ENCODE measurements at regions not wholly inside any gene's neighbourhood (a gene's known extent, or its start where the extent isn't known, plus 50 kb on each side); places are given as distances from the start of the nearest gene placed in this dataset.

- DNase-seq (ENCODE audit: low read depth), result no peak
These were observed 61.8 kb upstream of the AHR start for GRCh38 chr7:17236603-17237002.

DNA sequence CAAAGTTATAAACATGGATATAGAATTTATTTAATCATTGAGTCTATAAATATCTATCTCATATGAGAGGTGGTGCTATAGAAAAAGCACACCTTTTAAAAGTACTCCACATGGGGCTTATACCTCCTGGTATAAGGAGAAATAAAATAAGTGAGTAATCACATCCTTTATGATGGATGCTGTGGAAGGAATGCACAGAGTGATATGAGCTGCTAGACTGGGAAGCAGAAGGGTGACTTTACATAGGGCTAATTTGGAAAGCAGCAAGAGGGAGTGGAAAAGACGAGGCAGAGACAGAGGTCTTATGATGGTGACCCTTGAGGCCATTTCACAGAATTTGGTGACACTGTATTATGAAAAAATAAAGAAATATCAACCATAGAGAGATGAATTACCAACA, 59.4 kb upstream of the AHR start:
- DNase-seq (ENCODE audit: low read depth), result no peak

DNA sequence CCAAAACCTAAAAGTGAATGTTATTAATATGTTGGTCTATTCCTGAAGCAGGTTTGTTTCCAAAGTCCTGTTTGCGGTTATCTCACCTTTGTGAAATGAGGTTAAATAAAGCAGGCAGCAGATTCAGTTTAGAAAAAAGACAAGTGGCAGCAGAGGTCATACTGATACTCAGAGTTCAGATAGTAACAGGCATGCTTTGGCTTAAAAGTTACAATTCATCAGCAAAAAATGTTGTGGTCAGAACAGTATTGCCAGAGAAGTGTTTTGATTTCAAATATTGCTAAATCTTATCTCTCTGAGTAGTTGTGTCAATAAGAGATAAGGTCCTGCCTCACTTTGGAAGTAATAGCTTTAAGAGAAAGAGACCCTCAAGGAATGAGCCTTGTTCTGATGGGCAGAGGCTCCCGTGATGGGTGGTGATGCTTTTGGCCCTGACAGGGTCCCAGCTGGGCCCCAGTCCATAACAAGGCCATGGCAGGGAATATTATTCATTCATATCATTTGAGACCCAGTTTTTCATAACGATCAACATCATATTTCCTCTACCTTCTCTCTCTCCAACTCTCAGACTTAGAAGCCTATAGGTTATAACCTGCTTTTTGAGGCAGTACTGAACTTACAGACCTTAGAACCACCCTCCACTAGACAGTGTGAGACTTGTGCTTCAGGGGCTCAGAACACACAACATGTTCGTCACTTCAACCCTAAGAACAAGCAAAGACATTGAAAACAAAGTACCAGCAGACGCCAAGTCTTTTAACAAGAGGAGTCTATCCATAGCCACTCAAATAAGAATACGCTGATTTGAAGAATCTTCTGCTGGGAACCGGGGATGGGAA, 58.5 kb upstream of the AHR start:
- DNase-seq (ENCODE audit: low read depth), result no peak

DNA sequence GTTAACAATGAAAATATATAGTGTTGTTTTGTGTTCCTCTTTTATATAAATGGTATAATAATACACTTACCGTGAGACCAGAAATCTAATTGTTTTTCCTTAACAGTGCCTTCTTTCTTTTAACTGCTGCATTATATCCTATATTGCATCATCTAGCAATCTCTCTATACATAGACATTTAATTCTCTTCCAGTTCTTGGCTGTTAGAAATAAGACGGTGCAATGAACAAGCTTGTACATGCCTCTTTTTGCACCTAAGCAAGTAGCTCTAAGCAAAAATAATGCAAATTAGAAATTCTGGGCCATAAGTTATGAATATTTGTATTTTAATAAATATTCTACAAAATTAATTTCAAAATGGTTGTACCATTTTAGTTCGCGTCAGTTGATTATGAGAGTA, 55.9 kb upstream of the AHR start:
- no peak for DNase-seq (ENCODE audit: low read depth)

GRCh38 chr7:17244786-17245185, 53.7 kb upstream of the AHR start:
- no peak for DNase-seq (ENCODE audit: low read depth)

- no peak for DNase-seq (ENCODE audit: low read depth)
These were observed 51.1 kb upstream of the AHR start for GRCh38 chr7:17247357-17247756.

GRCh38 chr7:17248527-17248926, 49.9 kb upstream of the AHR start:
- no peak for DNase-seq (ENCODE audit: low read depth)
